HG03469 (cell line): ENCODE measurements at regions not wholly inside any gene's neighbourhood (a gene's known extent, or its start where the extent isn't known, plus 50 kb on each side); places are given as distances from the start of the nearest gene placed in this dataset.

Experiments used
- ATAC-seq: cut with Tn5 transposase; IDR thresholded peaks from one replicate; pipeline ENCODE4 v1.9.1; 2021; ENCODE audit warnings: mild to moderate bottlenecking, moderate library complexity, moderate number of reproducible peaks; ENCODE audit not compliant: unreplicated experiment

- no peak for ATAC-seq
Observed at GRCh38 chr15:93583968-93584367, 495.0 kb upstream of the RGMA start.

- no peak for ATAC-seq
Observed at GRCh38 chr15:93583552-93583951, 494.5 kb upstream of the RGMA start.

- no peak for ATAC-seq
Observed at GRCh38 chr15:93570527-93570926, 481.5 kb upstream of the RGMA start.

GRCh38 chr15:93566762-93567161 is 477.8 kb upstream of the RGMA start:
- no peak for ATAC-seq

GRCh38 chr15:93565201-93565600 is 476.2 kb upstream of the RGMA start:
- no peak for ATAC-seq

- no peak for ATAC-seq
Observed at GRCh38 chr15:93563218-93563617, 474.2 kb upstream of the RGMA start.

- ATAC-seq, result no peak
Observed at GRCh38 chr15:93562395-93563123, 473.5 kb upstream of the RGMA start.

GRCh38 chr15:93557696-93558095 is 468.7 kb upstream of the RGMA start:
- ATAC-seq, result no peak

- ATAC-seq, result no peak
Observed at GRCh38 chr15:93553167-93553935, 464.3 kb upstream of the RGMA start.

GRCh38 chr15:93543093-93543492 is 454.1 kb upstream of the RGMA start:
- ATAC-seq, result no peak

- no peak for ATAC-seq
Observed at GRCh38 chr15:93527374-93528050, 438.5 kb upstream of the RGMA start.

- no peak for ATAC-seq
Observed at GRCh38 chr15:93524432-93524831, 435.4 kb upstream of the RGMA start.

- no peak for ATAC-seq
Observed at GRCh38 chr15:93523481-93523880, 434.5 kb upstream of the RGMA start.

GRCh38 chr15:93520206-93520605 is 431.2 kb upstream of the RGMA start:
- ATAC-seq, result no peak

- ATAC-seq, result no peak
Observed at GRCh38 chr15:93519599-93519998, 430.6 kb upstream of the RGMA start.

- no peak for ATAC-seq
Observed at GRCh38 chr15:93517176-93517575, 428.2 kb upstream of the RGMA start.

- no peak for ATAC-seq
Observed at GRCh38 chr15:93515256-93516051, 426.4 kb upstream of the RGMA start.

GRCh38 chr15:93506646-93507045 is 417.6 kb upstream of the RGMA start:
- ATAC-seq, result no peak

- ATAC-seq, result no peak
Observed at GRCh38 chr15:93505506-93505905, 416.5 kb upstream of the RGMA start.

- ATAC-seq, result no peak
Observed at GRCh38 chr15:93501946-93502345, 412.9 kb upstream of the RGMA start.

GRCh38 chr15:93500155-93500554 is 411.1 kb upstream of the RGMA start:
- ATAC-seq, result no peak
